Spleen (tissue), 7 donors: ENCODE measurements at regions not wholly inside any gene's neighbourhood (a gene's known extent, or its start where the extent isn't known, plus 50 kb on each side); places are given as distances from the start of the nearest gene placed in this dataset.

Experiments used
- POLR2AphosphoS5 ChIP-seq, 3 donors: sonication (generic); formaldehyde crosslinking; IDR thresholded peaks; one replicate each; pipeline ENCODE4 v1.5.1; 2017; ENCODE audit warnings: antibody characterized with exemption in 3 of 3
- TF ChIP-seq, protein P1 (sequence below), 11 experiments: fragments of 200-600 bp in 7 of 11; fragments of 450-650 bp in 4 of 11; sonication (generic) in 4 of 11; IDR thresholded peaks in 8 of 11; conservative IDR thresholded peaks in 3 of 11; 1 replicate in 7 of 11; 2 replicates in 4 of 11; pipeline versions ENCODE4 v1.4.0 to v1.8.0; 2016 to 2021; ENCODE audit warnings: antibody characterized with exemption in 11 of 11, inconsistent platforms in 4 of 11, mild to moderate bottlenecking in 1 of 11
- donor health status: DM: no; HTN: no; CAD: no; lungs with moderate emphysema.
- donor health status: DM: no; HTN: no; CAD: no.
- donor health status: DM: no; HTN: no; CAD: no.

GRCh38 chr9:1201901-1202300, 151.7 kb downstream of the DMRT2 start:
- TF ChIP-seq, protein P1, sequence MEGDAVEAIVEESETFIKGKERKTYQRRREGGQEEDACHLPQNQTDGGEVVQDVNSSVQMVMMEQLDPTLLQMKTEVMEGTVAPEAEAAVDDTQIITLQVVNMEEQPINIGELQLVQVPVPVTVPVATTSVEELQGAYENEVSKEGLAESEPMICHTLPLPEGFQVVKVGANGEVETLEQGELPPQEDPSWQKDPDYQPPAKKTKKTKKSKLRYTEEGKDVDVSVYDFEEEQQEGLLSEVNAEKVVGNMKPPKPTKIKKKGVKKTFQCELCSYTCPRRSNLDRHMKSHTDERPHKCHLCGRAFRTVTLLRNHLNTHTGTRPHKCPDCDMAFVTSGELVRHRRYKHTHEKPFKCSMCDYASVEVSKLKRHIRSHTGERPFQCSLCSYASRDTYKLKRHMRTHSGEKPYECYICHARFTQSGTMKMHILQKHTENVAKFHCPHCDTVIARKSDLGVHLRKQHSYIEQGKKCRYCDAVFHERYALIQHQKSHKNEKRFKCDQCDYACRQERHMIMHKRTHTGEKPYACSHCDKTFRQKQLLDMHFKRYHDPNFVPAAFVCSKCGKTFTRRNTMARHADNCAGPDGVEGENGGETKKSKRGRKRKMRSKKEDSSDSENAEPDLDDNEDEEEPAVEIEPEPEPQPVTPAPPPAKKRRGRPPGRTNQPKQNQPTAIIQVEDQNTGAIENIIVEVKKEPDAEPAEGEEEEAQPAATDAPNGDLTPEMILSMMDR (IDR thresholded peaks at IDR 0.05 in 8 of 11, conservative IDR thresholded peaks at IDR 0.05 in 3 of 11) = no peak
- TF ChIP-seq POLR2AphosphoS5 (IDR thresholded peaks at IDR 0.05) = no peak
